ENCODE measurements at regions not wholly inside any gene's neighbourhood (a gene's known extent, or its start where the extent isn't known, plus 50 kb on each side); places are given as distances from the start of the nearest gene placed in this dataset.

DNA sequence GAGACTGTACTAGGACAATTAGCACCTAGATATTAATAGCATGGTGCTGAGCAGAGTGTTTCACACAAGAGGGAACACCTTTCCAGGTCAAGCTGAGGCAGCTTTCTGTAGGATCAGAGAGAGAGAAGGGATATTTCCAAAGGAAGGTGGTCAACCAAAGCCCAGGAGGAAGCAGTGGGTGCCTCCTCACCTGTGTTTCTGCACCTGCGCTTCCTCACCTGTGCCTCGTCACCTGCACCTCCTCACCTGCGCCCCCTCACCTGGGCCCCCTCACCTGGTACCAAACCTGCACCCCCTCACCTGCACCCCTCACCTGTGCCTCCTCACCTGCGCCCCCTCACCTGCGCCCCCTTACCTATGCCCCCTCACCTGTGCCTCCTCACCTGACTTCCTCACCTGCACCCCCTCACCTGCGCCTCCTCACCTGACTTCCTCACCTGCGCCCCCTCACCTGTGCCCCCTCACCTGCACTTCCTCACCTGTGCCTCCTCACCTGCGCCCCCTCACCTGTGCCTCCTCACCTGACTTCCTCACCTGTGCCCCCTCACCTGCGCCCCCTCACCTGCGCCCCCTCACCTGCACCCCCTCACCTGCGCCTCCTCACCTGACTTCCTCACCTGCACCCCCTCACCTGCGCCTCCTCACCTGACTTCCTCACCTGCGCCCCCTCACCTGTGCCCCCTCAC is 67.9 kb downstream of the TTLL2 start:
- POLR2A ChIA-PET, result no interaction called here

DNA sequence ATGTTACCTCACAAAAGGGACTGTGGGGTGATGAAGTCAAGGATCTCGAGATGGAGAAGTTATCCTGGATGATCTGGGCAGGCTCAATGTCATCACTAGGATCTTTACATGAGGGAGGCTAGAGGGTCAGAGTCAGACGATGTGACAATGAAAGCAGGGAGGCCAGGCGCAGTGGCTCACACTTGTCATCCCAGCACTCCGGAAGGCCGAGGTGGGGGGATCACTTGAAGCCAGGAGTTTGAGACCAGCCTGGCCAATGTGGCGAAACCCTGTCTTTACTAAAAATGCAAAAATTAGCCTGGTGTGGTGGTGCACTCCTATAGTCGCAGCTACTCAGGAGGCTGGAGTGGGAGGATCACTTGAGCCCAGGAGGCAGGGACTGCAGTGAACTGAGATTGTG is 68.8 kb downstream of the TTLL2 start:
- no peak overlapping the region for H3K27ac Mint-ChIP-seq
- no peaks in the 10 kb centered on the region for H3K9me3 Mint-ChIP-seq
- no peak for DNase-seq
- POLR2A ChIA-PET, result no interaction called here
- H3K4me1 Mint-ChIP-seq, result no peaks in the 10 kb centered on the region
- H3K4me3 Mint-ChIP-seq, result no peak overlapping the region
- no peaks in the 10 kb centered on the region for H3K27me3 Mint-ChIP-seq
- CTCF ChIA-PET, result no interaction called here
- H3K36me3 Mint-ChIP-seq (ENCODE audit: low read depth), result no peaks in the 10 kb centered on the region

More for the DNA sequence above, 67.9 kb downstream of the TTLL2 start:
- Mint-ChIP-seq H3K36me3 (ENCODE audit: low read depth) (no peaks in the 10 kb centered on the region), H3K27me3 (no peaks in the 10 kb centered on the region), H3K4me1 (no peaks in the 10 kb centered on the region), H3K9me3 (no peaks in the 10 kb centered on the region), H3K4me3 (no peak overlapping the region), H3K27ac (no peak overlapping the region)
- no peak for DNase-seq
- CTCF ChIA-PET, result no interaction called here

DNA sequence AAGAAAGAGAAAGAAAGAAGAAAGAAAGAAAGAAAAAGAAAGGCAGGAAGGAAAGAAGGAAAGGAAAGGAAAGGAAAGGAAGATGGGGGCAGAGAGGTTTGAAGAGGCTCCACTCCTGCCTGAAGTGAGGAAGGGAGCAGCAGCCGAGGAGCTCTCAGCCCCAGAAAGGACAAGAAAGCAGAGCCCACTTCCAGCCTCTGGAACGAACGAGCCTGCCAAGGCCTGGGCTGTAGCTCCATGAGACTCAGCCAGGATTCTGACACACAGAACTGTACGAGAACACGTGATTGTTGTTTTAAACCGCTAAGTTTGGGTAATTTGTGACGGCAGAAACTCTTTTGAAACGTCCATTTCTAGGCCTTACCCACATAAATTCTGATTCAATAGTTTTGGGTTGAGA is 69.5 kb downstream of the TTLL2 start:
- Mint-ChIP-seq H3K27me3 (no peaks in the 10 kb centered on the region), H3K9me3 (no peaks in the 10 kb centered on the region), H3K4me3 (no peak overlapping the region), H3K27ac (no peak overlapping the region), H3K36me3 (ENCODE audit: low read depth) (no peaks in the 10 kb centered on the region), H3K4me1 (no peaks in the 10 kb centered on the region)
- ChIA-PET CTCF (no interaction called here), POLR2A (no interaction called here)
- DNase-seq, result no peak

DNA sequence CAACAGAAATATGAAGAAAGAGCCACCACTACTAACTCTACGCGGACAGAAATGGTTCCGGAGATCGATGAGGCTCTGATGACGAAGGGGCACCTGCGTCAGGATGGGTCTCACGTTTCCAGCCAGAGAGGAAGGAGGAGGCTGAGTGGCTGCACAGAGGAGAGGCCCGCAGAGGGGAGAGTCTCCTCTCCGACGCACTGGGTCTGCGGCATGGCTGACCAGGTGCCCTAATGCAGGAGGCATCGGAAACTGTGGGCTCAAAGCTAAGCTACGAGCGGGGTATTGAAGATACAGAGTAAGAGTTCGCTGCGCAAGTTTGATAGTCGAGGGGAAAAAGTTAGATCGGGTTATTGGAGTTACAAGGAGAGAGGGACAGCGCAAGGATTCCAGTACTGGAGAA is 69.9 kb downstream of the TTLL2 start:
- CTCF ChIA-PET, result no interaction called here

DNA sequence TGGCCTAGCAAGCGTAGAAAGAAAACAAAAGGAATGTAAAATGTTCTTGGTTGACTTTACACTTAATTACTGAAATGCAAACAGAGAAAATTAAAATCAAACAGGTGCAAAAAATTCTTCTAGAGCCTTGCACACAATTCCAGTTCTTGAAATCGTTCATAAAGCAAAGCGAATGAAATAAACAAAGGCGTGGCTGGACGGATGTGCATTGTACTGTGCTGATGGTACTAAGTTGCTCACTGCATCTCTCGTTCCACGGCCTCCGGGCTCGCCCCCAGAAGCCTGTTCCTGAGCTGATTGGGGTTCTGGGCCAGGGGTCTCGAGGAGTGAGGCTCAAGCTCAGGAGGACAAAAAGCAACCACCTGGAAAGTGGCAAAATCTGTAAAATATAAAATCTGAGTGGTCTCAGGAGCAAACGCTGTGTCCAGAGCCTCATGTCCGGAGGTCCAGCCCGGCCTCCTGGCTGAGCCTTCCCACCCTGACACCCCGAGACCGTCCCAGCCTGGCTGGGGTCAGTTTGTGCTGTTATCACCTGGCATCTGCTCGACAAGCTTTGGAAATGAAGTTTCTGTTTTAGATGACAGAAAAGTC is 71.3 kb downstream of the TTLL2 start:
- ChIA-PET CTCF (no interaction called here), POLR2A (no interaction called here)
- no peak for DNase-seq
- Mint-ChIP-seq H3K36me3 (ENCODE audit: low read depth) (no peaks in the 10 kb centered on the region), H3K4me1 (no peaks in the 10 kb centered on the region), H3K9me3 (no peaks in the 10 kb centered on the region), H3K27me3 (no peaks in the 10 kb centered on the region), H3K4me3 (no peak overlapping the region), H3K27ac (no peak overlapping the region)

More for the DNA sequence above, 69.9 kb downstream of the TTLL2 start:
- H3K4me3 Mint-ChIP-seq, result no peak overlapping the region
- H3K27me3 Mint-ChIP-seq, result no peaks in the 10 kb centered on the region
- no peaks in the 10 kb centered on the region for H3K36me3 Mint-ChIP-seq (ENCODE audit: low read depth)
- POLR2A ChIA-PET, result no interaction called here
- DNase-seq, result no peak
- H3K27ac Mint-ChIP-seq, result no peak overlapping the region
- no peaks in the 10 kb centered on the region for H3K9me3 Mint-ChIP-seq
- H3K4me1 Mint-ChIP-seq, result no peaks in the 10 kb centered on the region

DNA sequence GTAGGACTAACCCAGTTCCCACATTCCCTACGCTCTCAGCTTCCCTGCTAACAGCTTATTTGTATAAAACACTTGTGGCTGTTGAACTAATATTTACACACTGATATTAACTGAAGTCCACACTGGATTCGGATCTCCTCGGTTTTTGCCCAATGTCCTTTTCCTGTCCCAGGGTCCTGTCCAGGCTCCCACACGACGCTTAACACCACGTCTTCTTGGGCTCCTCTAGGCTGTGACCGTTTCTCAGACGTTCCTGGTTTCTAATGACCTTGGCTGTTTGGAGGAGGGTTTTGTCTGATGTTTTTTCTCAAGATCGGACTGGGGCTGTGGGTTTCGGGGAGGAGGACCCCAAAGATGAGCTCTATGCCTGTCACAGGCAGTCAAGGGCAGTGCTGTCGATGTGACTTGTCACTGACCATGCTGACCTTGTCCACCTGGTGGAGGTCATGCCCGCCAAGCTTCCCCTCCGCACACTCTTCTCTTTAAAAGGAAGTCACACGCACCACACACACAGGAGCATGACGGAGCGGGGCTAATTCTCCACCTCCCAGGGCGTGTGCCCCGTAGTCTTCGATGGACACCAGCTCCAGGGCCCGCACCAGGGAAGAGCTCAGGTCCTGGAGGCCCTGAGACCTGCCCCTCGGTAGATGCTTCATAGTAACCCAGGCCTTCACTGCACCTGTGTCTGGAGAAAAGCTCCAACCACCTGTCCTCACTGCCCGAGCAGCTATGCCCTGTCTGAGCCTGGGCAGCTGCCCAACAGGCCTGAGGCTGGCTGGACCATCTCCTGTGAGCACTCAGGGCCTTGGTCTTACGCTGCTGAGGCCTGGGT is 72.0 kb downstream of the TTLL2 start:
- Mint-ChIP-seq H3K9me3 (no peaks in the 10 kb centered on the region), H3K27me3 (no peaks in the 10 kb centered on the region), H3K4me3 (no peak overlapping the region), H3K36me3 (ENCODE audit: low read depth) (no peaks in the 10 kb centered on the region), H3K4me1 (no peaks in the 10 kb centered on the region), H3K27ac (no peak overlapping the region)
- ChIA-PET CTCF (no interaction called here), POLR2A (no interaction called here)
- DNase-seq, result no peak

DNA sequence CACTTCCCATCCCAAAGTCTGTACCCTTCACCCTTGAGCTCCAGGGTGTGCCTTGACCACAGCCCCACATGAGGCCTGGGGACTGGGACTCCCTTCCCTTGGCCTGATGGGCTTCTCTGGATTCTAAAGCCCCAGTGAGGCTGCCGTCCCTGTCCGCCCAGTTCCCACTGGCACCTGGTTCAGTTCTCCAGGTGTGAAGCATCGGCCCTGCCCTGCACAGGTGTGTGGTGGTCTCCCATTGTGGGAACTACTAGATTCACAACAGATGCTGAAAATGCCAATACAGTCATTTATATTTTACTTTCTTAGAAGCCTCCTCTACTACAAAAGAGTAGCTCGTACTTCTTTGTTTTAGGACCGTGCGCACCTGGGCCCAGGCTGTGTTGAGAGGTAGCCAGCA is 72.8 kb downstream of the TTLL2 start:
- CTCF ChIA-PET, result no interaction called here
- Mint-ChIP-seq H3K4me1 (no peaks in the 10 kb centered on the region), H3K4me3 (no peak overlapping the region), H3K36me3 (ENCODE audit: low read depth) (no peaks in the 10 kb centered on the region), H3K27ac (no peak overlapping the region), H3K27me3 (no peaks in the 10 kb centered on the region), H3K9me3 (no peaks in the 10 kb centered on the region)
- no peak for DNase-seq
- POLR2A ChIA-PET, result no interaction called here

DNA sequence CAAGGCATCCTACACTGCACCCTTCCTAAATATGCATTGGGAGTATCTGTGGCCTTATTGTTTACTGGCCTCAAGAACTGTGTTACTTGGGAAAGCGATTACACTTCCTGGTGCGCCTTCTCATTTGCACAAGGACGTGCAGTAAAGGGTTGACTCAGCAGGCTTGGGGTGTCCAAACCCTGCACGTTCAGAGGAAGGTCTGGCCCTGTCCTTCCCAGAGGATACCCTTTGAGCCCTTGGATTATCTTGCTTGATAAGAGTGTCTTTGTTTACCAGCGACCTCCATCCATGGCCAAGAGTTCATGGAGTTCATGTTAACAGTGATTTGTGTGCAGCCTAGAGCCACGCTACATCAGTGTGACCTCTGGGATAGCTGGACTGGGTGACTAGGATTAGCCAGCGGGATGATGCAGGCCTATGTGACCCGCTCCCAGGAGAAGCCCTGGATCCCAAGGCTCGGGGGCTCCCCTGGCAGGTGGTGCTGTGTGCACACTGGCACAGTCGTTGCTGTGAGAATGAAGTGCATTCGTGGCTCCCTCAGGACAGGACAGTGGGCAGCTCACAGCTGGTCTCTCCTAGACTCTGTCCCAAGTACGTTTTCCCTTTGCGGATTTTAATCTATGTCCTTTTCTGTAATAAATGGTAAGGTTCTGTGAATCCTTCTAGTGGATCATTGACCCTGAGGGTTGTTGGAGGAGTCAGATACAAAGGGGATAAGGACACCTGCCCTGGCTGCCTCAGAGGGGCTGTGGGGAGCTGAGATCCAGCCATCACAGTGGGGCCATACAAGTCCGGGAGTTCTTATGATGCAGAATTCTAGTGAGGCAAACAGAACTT is 73.5 kb downstream of the TTLL2 start:
- Mint-ChIP-seq H3K9me3 (no peaks in the 10 kb centered on the region), H3K36me3 (ENCODE audit: low read depth) (no peaks in the 10 kb centered on the region), H3K27me3 (no peaks in the 10 kb centered on the region), H3K27ac (no peak overlapping the region), H3K4me3 (no peak overlapping the region), H3K4me1 (no peaks in the 10 kb centered on the region)
- ChIA-PET CTCF (no interaction called here), POLR2A (no interaction called here)
- no peak for DNase-seq

DNA sequence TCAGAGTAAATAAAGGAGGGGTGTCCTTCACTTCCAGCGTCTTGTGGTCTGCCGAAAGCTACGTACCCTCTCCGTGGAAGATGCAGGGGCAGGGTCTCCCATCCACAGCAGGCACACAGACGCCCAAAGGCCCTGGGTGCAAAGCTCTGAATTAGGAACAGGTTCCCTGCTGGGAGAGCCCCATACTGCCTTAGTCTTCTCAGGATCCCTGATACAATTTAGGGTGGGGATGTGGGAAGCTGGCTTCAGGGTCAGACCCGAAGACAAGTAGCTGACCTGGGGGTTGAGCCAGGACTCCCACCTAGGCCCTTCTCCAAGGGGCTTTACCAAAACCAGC is 74.1 kb downstream of the TTLL2 start:
- no peak overlapping the region for H3K4me3 Mint-ChIP-seq
- H3K36me3 Mint-ChIP-seq (ENCODE audit: low read depth), result no peaks in the 10 kb centered on the region
- no peaks in the 10 kb centered on the region for H3K4me1 Mint-ChIP-seq
- H3K27ac Mint-ChIP-seq, result no peak overlapping the region
- H3K9me3 Mint-ChIP-seq, result no peaks in the 10 kb centered on the region
- no peaks in the 10 kb centered on the region for H3K27me3 Mint-ChIP-seq
- POLR2A ChIA-PET, result no interaction called here
- CTCF ChIA-PET, result no interaction called here
- DNase-seq, result no peak

DNA sequence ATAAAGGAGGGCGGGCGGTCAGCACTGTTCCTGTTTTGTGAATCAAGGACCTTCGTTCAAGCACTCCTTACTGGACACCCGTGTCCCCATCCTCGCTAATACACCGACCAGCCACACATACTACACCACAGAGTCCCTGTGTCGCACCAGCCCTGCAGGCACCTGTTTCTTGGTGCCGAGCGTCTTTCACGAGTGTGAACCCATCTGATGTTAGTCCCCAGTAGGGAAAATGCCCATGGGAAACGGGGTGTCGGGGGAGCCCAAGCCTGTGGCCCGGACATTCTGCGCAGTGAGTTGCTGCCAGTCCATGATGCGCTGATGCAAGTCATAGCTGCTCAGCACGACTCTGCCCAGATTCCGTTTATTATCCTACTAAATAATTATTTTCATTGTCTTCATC is 74.7 kb downstream of the TTLL2 start:
- CTCF ChIA-PET, result no interaction called here
- Mint-ChIP-seq H3K27ac (no peak overlapping the region), H3K27me3 (no peaks in the 10 kb centered on the region), H3K9me3 (no peaks in the 10 kb centered on the region), H3K4me1 (no peaks in the 10 kb centered on the region), H3K36me3 (ENCODE audit: low read depth) (no peaks in the 10 kb centered on the region), H3K4me3 (no peak overlapping the region)
- POLR2A ChIA-PET, result no interaction called here
- DNase-seq, result no peak

DNA sequence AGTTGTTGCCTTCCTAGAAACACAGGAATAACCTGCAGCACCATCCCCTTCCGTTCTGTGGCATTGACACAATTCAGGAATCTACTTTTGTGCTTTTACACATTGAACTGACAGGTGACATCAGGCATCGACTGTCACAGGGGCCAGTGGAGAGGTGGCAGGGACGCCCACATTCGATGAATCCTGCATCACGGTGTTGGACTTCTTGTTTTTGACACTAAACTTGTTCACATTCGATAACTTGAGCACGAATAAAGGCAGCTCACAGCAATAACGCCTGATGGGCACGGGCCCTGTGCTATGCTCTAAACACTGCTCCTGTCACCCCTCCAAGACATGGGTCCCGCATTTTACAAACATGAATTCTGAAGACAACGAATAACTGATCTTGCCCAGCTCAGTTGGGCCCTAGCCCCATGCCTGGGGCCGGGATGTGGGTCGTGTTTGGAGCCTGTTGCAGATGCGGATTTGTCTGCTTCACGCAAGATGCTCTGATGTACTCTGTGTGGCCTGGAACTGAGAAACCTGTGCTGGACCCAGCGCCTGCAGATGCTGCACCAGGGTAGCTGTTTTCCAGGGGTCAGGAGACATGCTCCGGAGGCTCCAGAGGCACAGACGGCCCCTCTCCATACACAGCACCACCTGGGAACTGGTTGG is 75.7 kb downstream of the TTLL2 start:
- no peak for DNase-seq
- H3K27ac Mint-ChIP-seq, result no peak overlapping the region
- H3K27me3 Mint-ChIP-seq, result no peaks in the 10 kb centered on the region
- no peaks in the 10 kb centered on the region for H3K4me1 Mint-ChIP-seq
- POLR2A ChIA-PET, result no interaction called here
- H3K9me3 Mint-ChIP-seq, result no peaks in the 10 kb centered on the region
- no peak overlapping the region for H3K4me3 Mint-ChIP-seq
- H3K36me3 Mint-ChIP-seq (ENCODE audit: low read depth), result no peaks in the 10 kb centered on the region
- CTCF ChIA-PET, result no interaction called here

DNA sequence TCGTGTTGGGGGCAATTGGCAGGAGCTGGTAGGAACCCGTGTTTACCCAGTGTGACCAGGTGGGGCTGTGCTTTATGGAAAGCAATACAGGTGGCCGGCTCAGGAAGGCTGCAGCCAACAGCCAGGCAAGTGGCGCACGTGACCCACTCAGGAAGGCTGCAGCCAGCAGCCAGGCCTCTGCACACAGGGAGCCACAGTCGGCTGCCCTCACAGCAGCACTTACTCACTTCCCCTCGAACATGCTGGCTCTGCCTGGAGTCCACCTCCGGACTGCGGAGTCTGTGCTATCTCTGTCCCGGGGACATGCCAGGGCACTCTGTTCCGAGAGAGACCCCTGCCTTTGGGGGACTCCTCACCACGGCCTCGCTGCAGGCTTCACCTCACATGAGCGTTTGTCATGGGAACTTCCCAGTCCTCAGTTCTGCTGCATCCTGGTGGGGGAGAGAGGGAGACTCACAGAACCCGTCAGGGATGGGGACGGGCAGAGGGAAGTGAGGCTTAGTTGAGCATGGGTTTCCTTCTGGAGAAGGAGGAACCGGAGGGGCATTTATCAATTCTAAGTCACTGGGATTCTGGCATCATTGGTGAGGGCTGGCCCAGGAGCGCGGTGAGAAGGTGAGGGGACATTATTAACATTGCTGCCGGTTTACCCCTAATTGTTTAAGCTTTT is 76.8 kb downstream of the TTLL2 start:
- POLR2A ChIA-PET, result no interaction called here
- no peaks in the 10 kb centered on the region for H3K27me3 Mint-ChIP-seq
- no peak for DNase-seq
- H3K36me3 Mint-ChIP-seq (ENCODE audit: low read depth), result no peaks in the 10 kb centered on the region
- H3K27ac Mint-ChIP-seq, result no peak overlapping the region
- CTCF ChIA-PET, result no interaction called here
- no peaks in the 10 kb centered on the region for H3K4me1 Mint-ChIP-seq
- no peaks in the 10 kb centered on the region for H3K9me3 Mint-ChIP-seq
- H3K4me3 Mint-ChIP-seq, result no peak overlapping the region
